ENCODE measurements at regions not wholly inside any gene's neighbourhood (a gene's known extent, or its start where the extent isn't known, plus 50 kb on each side); places are given as distances from the start of the nearest gene placed in this dataset.

DNA sequence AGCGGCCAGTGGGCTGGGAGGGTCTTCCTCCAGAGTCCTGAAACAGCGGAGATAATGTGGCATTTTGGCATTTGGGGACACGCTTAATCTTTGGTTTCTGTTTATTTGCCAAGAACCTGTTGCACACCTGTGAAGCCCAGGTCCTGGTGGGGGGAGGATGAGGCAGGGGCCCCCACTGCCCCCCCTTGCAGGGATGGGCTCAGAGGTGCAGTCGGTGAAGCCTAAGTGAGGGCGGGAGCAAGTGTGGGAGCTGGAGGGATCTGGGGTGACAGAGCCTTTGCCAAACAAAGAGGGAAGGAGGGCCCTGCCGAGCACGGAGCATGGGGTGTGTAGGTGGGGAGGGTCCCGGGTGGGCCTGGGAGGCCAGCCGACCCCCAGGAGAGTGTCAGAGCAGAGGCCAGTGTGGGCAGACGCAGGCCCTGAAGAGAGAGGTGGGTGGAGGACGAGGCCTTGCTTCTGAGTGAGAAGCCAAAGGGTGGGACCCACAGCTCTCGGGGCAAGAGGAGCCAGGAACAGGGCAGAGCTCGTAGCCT, 62.1 kb upstream of the ADGRA1 start:
- H3K9me3 Mint-ChIP-seq, result no peaks in the 10 kb centered on the region
- no peak overlapping the region for H3K27ac Mint-ChIP-seq
- intact Hi-C loops (cut with micrococcal nuclease), result no loop called here
- DNase-seq, result no peak
- H3K36me3 Mint-ChIP-seq (ENCODE audit: low read depth), result no peaks in the 10 kb centered on the region
- H3K27me3 Mint-ChIP-seq, result no peaks in the 10 kb centered on the region
- no peaks in the 10 kb centered on the region for H3K4me1 Mint-ChIP-seq
- H3K4me3 Mint-ChIP-seq, result no peak overlapping the region

DNA sequence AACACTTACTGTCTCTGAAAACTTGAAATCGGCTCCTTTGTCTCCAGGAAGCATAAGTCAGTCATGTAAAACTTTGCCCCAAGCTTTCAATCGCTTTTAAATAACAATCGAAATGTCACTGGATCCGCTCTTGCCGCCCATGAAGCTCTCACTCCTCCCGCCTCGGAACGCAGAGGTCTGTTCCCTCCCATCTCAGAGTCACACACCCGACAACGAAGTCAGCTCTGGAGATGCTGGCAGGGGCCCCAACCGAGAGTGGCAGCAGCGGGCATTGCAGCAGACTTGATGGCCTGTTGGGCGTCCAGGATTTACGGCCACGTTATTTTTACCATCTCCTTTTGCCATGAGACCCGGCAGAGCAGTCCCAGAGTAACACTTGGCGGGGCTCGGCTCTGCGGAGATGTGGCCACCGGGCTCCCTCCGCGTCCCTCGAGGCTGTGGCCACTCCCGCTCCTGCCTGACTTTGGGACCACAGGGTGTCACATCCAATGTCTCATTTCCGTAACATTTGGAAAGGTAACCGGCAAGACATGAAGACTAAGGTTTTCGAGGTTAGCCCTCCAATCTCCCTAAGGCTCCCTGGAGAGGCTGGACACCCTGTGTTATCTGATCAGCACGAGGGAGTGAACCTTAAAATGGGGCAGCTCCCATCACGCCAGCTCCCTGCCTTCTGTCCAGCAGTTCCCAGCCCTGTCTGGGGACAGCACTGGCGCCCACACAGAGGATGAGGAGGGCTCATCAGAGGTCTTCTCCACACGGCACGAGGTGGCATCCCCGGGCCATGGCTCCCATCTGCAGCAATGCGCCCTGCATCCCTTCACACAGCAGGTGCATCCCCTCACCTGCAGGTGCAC, 62.8 kb upstream of the ADGRA1 start:
- Mint-ChIP-seq H3K9me3 (no peaks in the 10 kb centered on the region), H3K4me3 (no peak overlapping the region), H3K27me3 (no peaks in the 10 kb centered on the region), H3K36me3 (ENCODE audit: low read depth) (no peaks in the 10 kb centered on the region), H3K4me1 (no peaks in the 10 kb centered on the region), H3K27ac (no peak overlapping the region)
- intact Hi-C loops (cut with micrococcal nuclease), result no loop called here
- DNase-seq, result no peak

DNA sequence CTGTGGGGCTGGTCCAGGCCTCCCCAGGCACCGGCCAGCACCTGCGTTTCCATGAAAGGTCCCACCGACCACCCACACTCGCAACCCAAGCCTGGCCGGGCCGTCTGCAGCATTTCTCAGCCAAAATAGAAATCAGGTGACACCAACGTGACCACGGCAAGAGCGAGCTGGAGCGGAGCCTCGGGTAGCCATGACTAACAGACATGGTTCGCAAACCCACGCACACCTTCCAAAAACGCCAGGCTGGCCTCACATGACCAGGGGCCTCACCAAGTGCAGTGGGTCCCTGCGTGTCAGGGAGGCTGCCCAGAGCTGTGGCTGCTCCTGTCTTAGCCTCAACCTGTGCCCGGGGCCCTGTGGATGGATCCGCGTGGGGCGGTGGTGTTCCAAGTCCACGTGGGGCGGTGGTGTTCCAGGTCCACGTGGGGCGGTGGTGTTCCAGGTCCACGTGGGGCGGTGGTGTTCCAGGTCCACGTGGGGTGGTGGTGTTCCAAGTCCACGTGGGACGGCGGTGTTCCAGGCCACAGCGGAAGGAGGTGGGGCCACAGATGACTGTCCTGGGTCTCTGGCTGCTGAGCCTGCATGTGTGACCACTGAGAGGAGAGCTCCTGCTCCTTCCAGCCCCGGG, 64.4 kb upstream of the ADGRA1 start:
- no peak overlapping the region for H3K4me3 Mint-ChIP-seq
- intact Hi-C loops (cut with micrococcal nuclease), result no loop called here
- H3K36me3 Mint-ChIP-seq (ENCODE audit: low read depth), result no peaks in the 10 kb centered on the region
- no peak for DNase-seq
- no peak overlapping the region for H3K27ac Mint-ChIP-seq
- H3K27me3 Mint-ChIP-seq, result no peaks in the 10 kb centered on the region
- H3K9me3 Mint-ChIP-seq, result no peaks in the 10 kb centered on the region
- H3K4me1 Mint-ChIP-seq, result no peaks in the 10 kb centered on the region

DNA sequence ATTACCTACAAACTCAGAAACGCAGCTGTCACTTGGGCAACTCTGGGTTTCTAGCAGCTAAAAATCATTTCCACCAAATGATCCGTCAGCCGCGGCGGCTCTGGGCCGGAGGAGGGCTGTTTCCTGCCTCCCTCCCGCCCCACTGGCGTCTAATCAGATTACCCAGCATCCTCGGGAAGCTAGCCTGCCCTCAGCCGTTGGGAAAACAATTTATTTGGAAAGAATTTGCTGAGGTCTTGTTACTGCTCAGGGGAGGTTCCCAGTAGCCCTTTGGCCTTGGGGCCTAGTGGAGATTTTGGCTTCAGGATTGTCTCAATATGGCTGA, 65.0 kb upstream of the ADGRA1 start:
- Mint-ChIP-seq H3K27ac (no peak overlapping the region), H3K9me3 (no peaks in the 10 kb centered on the region), H3K36me3 (ENCODE audit: low read depth) (no peaks in the 10 kb centered on the region), H3K4me1 (no peaks in the 10 kb centered on the region), H3K27me3 (no peaks in the 10 kb centered on the region), H3K4me3 (no peak overlapping the region)
- intact Hi-C loops (cut with micrococcal nuclease), result no loop called here
- DNase-seq, result no peak

DNA sequence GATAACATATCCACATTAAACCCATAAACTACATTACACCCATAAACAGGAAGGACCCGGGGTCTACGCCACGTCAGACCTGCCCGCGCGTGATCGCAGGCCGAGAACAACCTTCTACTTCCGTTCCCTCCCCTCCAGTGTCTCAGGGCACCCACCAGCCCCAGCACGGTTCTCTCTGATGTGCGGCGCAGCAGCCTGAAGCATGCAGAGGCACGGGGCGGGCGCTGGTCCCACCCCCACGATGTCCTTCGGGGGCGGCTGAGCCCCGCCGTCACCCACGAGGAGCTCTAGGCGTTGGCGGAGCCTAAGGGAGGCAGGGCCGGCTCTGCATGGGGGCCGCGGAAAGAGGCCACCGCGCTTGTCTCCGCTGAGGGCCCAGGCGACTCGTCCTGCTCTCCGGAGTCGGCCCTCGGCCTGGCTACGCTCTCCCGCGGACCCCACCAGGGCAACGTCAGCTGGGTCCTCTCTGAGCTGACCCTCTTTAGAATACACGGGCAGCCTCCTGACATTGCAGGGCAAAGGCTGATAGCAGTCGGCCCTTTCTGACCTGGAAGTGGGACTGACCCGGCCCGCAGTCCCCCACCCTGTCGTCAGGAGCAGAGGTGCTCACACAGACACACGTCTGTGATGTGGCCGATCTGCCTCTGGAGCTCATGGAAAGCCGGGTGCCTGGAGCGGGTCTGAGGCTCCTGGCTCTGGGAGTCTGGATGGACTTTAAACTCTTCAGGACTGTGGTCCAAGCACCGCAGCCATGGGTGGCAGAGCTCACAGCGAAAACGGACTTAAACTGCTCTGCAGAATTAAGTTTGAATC, 65.6 kb upstream of the ADGRA1 start:
- Mint-ChIP-seq H3K27me3 (no peaks in the 10 kb centered on the region), H3K9me3 (no peaks in the 10 kb centered on the region), H3K36me3 (ENCODE audit: low read depth) (no peaks in the 10 kb centered on the region), H3K27ac (no peak overlapping the region), H3K4me3 (no peak overlapping the region), H3K4me1 (no peaks in the 10 kb centered on the region)
- intact Hi-C loops (cut with micrococcal nuclease), result no loop called here
- DNase-seq, result no peak

DNA sequence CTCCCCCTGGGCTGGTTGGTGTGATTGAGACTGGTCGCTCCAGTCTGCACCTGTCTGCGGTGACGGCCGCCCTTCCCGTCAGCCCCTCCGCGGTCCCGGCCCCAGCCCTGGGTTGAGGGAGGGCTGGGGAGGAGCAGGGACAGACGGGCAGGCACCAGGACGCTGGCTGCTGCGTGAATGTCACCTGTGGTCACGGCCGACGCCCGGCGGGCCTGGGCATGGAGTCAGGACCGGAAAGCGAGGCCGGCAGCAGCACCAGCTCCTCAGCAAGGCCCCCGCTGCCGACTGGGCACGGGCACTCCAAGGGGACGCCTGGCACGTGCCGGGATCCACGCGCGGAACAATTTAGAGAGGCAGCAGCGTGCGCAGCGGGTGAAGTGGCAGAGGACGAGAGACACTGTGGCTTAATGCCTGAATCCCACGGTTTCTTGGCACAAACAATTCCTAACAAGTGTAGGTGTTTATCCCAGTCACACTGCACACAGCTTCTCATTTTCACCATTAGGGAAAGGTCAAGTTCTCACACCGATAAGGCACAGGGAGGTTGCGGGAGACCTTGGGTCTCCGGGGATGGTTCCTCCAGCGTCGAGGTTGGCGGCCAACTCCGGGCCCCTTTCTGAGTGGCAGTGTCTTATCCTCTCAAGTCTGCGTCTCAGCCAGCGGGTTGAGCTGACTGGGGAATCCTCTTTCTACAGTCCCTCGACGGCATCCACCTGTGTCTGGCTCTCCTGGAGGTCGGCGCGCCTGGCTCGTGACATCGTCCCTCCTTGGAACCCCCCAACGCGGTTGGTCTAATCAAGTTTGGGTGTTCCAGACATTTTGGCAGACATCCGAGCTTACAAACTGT, 66.4 kb upstream of the ADGRA1 start:
- Mint-ChIP-seq H3K27me3 (no peaks in the 10 kb centered on the region), H3K36me3 (ENCODE audit: low read depth) (no peaks in the 10 kb centered on the region), H3K4me3 (no peak overlapping the region), H3K27ac (no peak overlapping the region), H3K4me1 (no peaks in the 10 kb centered on the region), H3K9me3 (no peaks in the 10 kb centered on the region)
- no peak for DNase-seq
- intact Hi-C loops (cut with micrococcal nuclease), result no loop called here

DNA sequence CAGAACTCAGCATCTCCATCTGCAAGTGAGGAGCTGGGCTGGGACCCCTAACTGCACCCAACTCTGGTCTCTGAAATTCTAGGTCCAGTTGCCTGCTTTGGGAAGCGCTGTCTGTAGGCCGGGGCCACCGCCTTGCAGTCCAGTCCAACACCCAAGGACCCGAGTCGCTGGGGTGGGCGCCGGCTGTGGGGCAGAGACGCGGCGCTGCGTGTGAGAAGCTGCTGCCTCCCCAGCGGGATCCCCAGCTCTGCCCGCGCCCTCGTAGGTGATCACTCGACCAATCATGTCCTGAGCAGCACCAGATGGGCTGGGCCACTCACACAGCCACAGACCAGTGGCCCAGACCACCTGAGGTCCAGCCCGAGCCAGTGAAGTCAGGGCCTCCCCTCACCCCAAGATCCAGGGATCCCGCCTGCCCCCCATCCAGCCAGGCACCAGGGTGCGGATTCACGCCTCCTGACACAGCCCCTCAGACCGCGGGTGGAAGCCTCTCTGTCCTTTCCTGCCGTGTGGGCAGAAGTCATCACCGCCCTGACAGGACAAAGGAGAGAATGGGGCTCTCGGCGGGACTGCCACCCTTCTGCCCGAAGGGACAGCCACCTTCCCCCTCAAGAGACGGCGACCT, 67.4 kb upstream of the ADGRA1 start:
- Mint-ChIP-seq H3K4me1 (no peaks in the 10 kb centered on the region), H3K27me3 (no peaks in the 10 kb centered on the region), H3K9me3 (no peaks in the 10 kb centered on the region), H3K36me3 (ENCODE audit: low read depth) (no peaks in the 10 kb centered on the region), H3K27ac (no peak overlapping the region), H3K4me3 (no peak overlapping the region)
- intact Hi-C loops (cut with micrococcal nuclease), result no loop called here
- no peak for DNase-seq

DNA sequence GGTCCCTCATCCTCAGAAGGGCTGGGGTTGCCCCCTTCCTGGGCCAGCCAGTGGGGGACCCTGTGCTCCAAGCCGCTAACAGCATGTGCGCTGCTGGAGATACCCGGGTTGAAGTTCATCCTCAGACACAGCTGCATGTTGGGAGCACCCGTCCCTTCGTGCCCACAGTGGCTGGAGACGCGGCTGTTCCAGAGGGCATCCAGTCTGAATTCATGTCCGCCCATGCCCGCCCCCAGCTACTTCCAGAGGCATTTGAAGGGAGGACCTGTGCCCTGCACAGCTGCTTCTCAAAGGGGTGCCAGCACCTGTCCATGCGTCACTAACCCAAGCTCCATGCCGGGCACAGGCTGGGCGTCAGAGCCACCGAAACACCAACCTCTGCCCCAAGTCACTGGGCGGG, 68.1 kb upstream of the ADGRA1 start:
- no peak overlapping the region for H3K4me3 Mint-ChIP-seq
- intact Hi-C loops (cut with micrococcal nuclease), result no loop called here
- H3K36me3 Mint-ChIP-seq (ENCODE audit: low read depth), result no peaks in the 10 kb centered on the region
- no peak for DNase-seq
- H3K9me3 Mint-ChIP-seq, result no peaks in the 10 kb centered on the region
- H3K27me3 Mint-ChIP-seq, result no peaks in the 10 kb centered on the region
- no peak overlapping the region for H3K27ac Mint-ChIP-seq
- no peaks in the 10 kb centered on the region for H3K4me1 Mint-ChIP-seq

DNA sequence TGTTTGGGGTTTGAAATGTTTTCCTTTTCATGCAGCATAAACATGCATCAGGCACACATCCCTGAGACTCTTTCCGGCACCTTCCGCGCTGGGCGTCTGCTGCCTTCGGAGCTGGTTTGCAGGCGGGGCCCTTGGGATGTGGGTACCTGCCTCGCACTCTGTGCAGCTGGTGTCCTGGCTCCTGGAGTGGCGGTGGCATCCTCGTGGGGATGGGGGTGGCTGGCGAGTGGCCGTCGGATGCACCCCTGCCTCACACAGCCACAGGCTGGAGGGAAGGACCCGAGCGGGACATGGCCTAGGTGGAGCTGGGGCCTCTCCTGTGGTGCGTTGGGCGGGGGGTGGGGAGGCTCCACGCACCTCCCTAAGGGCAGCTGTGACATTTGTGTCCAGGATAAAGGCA, 68.5 kb upstream of the ADGRA1 start:
- Mint-ChIP-seq H3K27me3 (no peaks in the 10 kb centered on the region), H3K4me3 (no peak overlapping the region), H3K27ac (no peak overlapping the region), H3K4me1 (no peaks in the 10 kb centered on the region), H3K36me3 (ENCODE audit: low read depth) (no peaks in the 10 kb centered on the region), H3K9me3 (no peaks in the 10 kb centered on the region)
- DNase-seq, result no peak
- intact Hi-C loops (cut with micrococcal nuclease), result no loop called here

DNA sequence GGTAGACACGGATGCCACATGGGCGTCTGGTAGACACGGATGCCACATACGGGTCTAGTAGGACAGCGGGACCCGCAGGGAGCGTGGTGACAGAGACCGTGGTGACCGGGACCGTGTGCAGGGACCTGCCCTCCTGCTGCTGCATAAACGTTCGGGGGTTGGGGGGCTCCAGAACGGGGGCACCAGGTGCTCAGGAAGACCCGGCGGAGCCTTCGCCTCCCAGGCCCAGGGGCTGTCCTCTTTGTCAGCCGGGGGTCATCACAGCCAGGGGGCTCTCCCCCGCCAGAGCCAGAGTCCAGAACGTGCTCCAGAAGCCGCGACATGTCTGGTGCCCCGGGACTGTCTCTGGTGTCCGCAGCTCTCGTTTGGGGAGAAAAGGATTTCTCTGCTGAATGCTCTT, 69.2 kb upstream of the ADGRA1 start:
- Mint-ChIP-seq H3K27me3 (no peaks in the 10 kb centered on the region), H3K27ac (no peak overlapping the region), H3K4me1 (no peaks in the 10 kb centered on the region)

DNA sequence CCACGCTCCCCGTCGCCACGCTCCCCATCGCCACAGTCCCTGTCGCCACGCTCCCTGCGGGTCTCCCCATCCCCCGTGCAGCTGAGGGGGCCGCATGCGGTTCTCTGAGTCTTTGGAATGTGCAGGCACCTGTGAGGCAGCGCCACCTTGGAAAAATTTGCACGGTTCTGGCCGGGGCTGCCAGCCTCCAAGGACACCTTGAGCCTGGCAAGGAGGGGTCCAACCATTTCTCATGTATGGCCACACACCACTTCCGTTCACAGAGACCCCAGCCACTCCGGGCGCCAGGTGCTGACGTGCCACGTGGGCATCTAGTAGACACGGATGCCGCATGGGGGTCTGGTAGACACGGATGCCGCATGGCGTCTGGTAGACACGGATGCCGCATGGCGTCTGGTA, 70.5 kb upstream of the ADGRA1 start:
- Mint-ChIP-seq H3K36me3 (ENCODE audit: low read depth) (no peaks in the 10 kb centered on the region), H3K27ac (no peak overlapping the region), H3K4me1 (no peaks in the 10 kb centered on the region), H3K27me3 (no peaks in the 10 kb centered on the region), H3K9me3 (no peaks in the 10 kb centered on the region), H3K4me3 (no peak overlapping the region)
- intact Hi-C loops (cut with micrococcal nuclease), result no loop called here
- DNase-seq, result no peak

More for the DNA sequence above, 69.2 kb upstream of the ADGRA1 start:
- H3K36me3 Mint-ChIP-seq (ENCODE audit: low read depth), result no peaks in the 10 kb centered on the region
- no peak for DNase-seq
- H3K4me3 Mint-ChIP-seq, result no peak overlapping the region
- intact Hi-C loops (cut with micrococcal nuclease), result no loop called here
- no peaks in the 10 kb centered on the region for H3K9me3 Mint-ChIP-seq

DNA sequence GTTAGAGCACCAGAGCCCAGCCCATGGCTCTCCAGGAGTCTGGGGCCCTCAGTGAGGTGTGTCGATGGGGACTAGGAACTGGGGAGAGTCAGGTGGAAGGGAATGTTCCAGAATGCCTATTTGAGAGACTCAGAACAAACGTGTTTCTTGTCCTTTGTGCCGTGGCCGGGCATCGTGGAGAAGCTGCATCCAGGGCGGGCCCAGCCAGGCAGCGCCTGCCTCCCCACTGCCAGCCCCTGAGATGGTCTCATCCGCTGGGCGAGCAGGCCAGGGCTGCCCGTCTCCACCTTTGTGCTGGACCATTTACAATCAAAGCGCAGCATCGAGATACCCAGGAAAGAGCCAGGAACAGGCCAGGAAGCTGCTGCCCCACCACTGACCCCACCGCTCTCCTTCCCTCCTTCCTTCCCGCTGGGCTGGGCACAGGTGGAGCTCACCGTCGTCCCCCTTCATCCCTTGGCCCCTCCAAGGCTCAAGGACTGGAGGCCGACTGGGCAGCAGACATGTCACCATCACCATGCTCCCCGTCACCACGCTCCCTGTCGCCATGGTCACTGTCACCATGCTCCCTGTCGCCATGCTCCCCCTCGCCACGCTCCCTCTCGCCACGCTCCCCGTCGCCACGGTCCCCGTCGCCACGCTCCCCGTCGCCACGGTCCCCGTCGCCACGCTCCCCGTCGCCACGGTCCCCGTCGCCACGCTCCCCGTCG, 71.1 kb upstream of the ADGRA1 start:
- Mint-ChIP-seq H3K4me3 (no peak overlapping the region), H3K4me1 (no peaks in the 10 kb centered on the region), H3K9me3 (no peaks in the 10 kb centered on the region), H3K36me3 (ENCODE audit: low read depth) (no peaks in the 10 kb centered on the region), H3K27ac (no peak overlapping the region), H3K27me3 (no peaks in the 10 kb centered on the region)
- intact Hi-C loops (cut with micrococcal nuclease), result no loop called here
- DNase-seq, result no peak

Data from activated CD4-positive, alpha-beta T cell treated with anti-CD3 and anti-CD28 coated beads, Interleukin-2, amount 10 ng/mL, durations not matched to agents 24 days and 14 days (primary cell).